Sigmoid colon (tissue), 6 donors: ENCODE measurements at regions not wholly inside any gene's neighbourhood (a gene's known extent, or its start where the extent isn't known, plus 50 kb on each side); places are given as distances from the start of the nearest gene placed in this dataset.

Experiments used
- DNase-seq: peaks from one replicate; pipeline ENCODE4 v3.0.0-alpha.2; 2019
- H3K27ac ChIP-seq, 4 donors: fragments of 200-600 bp; sonication (generic); one replicate each; pipeline ENCODE4 v1.5.1; 2016 to 2019; ENCODE audit warnings: mild to moderate bottlenecking in 1 of 4
- H3K27me3 ChIP-seq, 3 donors: fragments of 200-600 bp; sonication (generic); one replicate each; pipeline ENCODE4 v1.5.1; 2019; ENCODE audit warnings: mild to moderate bottlenecking in 1 of 3
- H3K36me3 ChIP-seq, 4 donors: fragments of 200-600 bp; sonication (generic); one replicate each; pipeline ENCODE4 v1.5.1; 2016 to 2019
- H3K4me1 ChIP-seq, 4 donors: fragments of 200-600 bp; sonication (generic); one replicate each; pipeline ENCODE4 v1.5.1; 2017 to 2019
- H3K4me3 ChIP-seq, 4 donors: fragments of 200-600 bp; sonication (generic); one replicate each; pipeline ENCODE4 v1.5.1; 2017 to 2019; ENCODE audit warnings: mild to moderate bottlenecking in 2 of 4, moderate library complexity in 1 of 4
- H3K9me3 ChIP-seq, 4 donors: fragments of 200-600 bp in 3 of 4; sonication (generic) in 3 of 4; one replicate each; pipeline versions ENCODE4 v1.5.1 to v1.6.1; 2013 to 2019
- CTCF ChIP-seq, 4 experiments: fragments of 450-650 bp in 3 of 4; fragments of 200-600 bp in 1 of 4; IDR thresholded peaks; one replicate each; pipeline ENCODE4 v1.5.1; 2016 to 2019; ENCODE audit warnings: antibody characterized with exemption in 4 of 4, mild to moderate bottlenecking in 3 of 4, moderate library complexity in 2 of 4
- EP300 ChIP-seq, 4 donors: sonication (generic); formaldehyde crosslinking; IDR thresholded peaks; one replicate each; pipeline ENCODE4 v1.6.1; 2017; ENCODE audit warnings: antibody characterized with exemption in 4 of 4
- POLR2A ChIP-seq, 2 donors: fragments of 450-650 bp; IDR thresholded peaks; one replicate each; pipeline ENCODE4 v1.6.1; 2016; ENCODE audit warnings: antibody characterized with exemption in 2 of 2, mild to moderate bottlenecking in 2 of 2, moderate library complexity in 2 of 2
- POLR2AphosphoS5 ChIP-seq, 4 donors: sonication (generic); formaldehyde crosslinking; IDR thresholded peaks; one replicate each; pipeline ENCODE4 v1.6.1; 2017; ENCODE audit warnings: antibody characterized with exemption in 4 of 4
- WGBS, 2 donors: extraction: QIAGEN DNeasy Blood & Tissue Kit; methylation state at CpG; one replicate each; pipeline ENCODE4 v1.1.7; 2013; 5-methylcytosine and 5-hydroxymethylcytosine counted together
- intact Hi-C: fragments of 100-400 bp; cut with DNase I; formaldehyde crosslinking; loops from one replicate; pipeline ENCODE4 v1.15.1; 2023
- donor health status: healthy with polysubstance abuse.
- donor health status: healthy.

GRCh38 chr5:56540266-56540665 lies 275.1 kb upstream of the MAP3K1 start:
- H3K27me3 ChIP-seq, result no peaks in the 10 kb centered on the region
- H3K4me1 ChIP-seq, result no peaks in the 10 kb centered on the region
- no peaks in the 10 kb centered on the region for H3K36me3 ChIP-seq
- no peak overlapping the region for H3K4me3 ChIP-seq
- no peaks in the 10 kb centered on the region for H3K9me3 ChIP-seq
- intact Hi-C loops, result no loop called here
- H3K27ac ChIP-seq, result no peak overlapping the region
- no peak for DNase-seq
- TF ChIP-seq EP300 (IDR thresholded peaks at IDR 0.05) (no peak), CTCF (IDR thresholded peaks at IDR 0.05) (no peak), POLR2AphosphoS5 (IDR thresholded peaks at IDR 0.05) (no peak), POLR2A (IDR thresholded peaks at IDR 0.05) (no peak)
- 80 to 88% methylated on average over 4 of the region's 4 CpGs for WGBS, 2 donors

GRCh38 chr5:56538580-56538979 lies 276.8 kb upstream of the MAP3K1 start:
- Histone ChIP-seq H3K27me3 (no peaks in the 10 kb centered on the region), H3K4me3 (no peak overlapping the region), H3K36me3 (no peaks in the 10 kb centered on the region), H3K4me1 (no peaks in the 10 kb centered on the region), H3K27ac (no peak overlapping the region), H3K9me3 (no peaks in the 10 kb centered on the region)
- 95 to 99% methylated on average over 6 of the region's 6 CpGs for WGBS, 2 donors
- DNase-seq, result no peak
- intact Hi-C loops, result no loop called here
- TF ChIP-seq POLR2A (IDR thresholded peaks at IDR 0.05), result no peak
- TF ChIP-seq EP300 (IDR thresholded peaks at IDR 0.05), result no peak
- TF ChIP-seq POLR2AphosphoS5 (IDR thresholded peaks at IDR 0.05), result no peak
- no peak for TF ChIP-seq CTCF (IDR thresholded peaks at IDR 0.05)

DNA sequence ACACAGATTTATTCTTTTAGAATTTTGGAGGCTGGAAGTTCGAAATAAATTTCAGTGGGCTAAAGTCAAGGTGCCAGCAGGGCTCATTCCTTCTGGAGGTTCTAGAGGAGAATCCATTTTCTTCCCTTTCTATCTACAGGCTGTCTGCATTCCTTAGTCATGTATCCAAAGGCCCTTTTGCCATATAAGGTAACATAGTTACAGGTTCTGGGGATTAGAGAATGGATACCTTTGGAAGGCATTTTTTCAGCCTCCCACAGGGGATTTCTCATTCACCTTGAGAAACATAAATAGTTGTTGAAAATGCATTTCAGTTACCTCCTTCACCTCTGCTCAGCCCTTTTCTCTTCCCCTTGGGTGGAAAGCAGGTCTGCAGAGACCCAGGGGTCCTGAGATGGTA lies 280.0 kb upstream of the MAP3K1 start:
- Histone ChIP-seq H3K36me3 (no peaks in the 10 kb centered on the region), H3K4me3 (no peak overlapping the region), H3K27me3 (no peaks in the 10 kb centered on the region), H3K4me1 (no peaks in the 10 kb centered on the region), H3K27ac (no peak overlapping the region), H3K9me3 (no peaks in the 10 kb centered on the region)
- TF ChIP-seq CTCF (IDR thresholded peaks at IDR 0.05) (no peak), EP300 (IDR thresholded peaks at IDR 0.05) (no peak), POLR2AphosphoS5 (IDR thresholded peaks at IDR 0.05) (no peak), POLR2A (IDR thresholded peaks at IDR 0.05) (no peak)
- intact Hi-C loops, result no loop called here
- DNase-seq, result no peak
- 82 to 88% methylated on average over 1 of the region's 1 CpG for WGBS, 2 donors

- Histone ChIP-seq H3K4me1 (no peaks in the 10 kb centered on the region), H3K9me3 (no peaks in the 10 kb centered on the region), H3K27me3 (no peaks in the 10 kb centered on the region), H3K4me3 (no peak overlapping the region), H3K36me3 (no peaks in the 10 kb centered on the region), H3K27ac (no peak overlapping the region)
- TF ChIP-seq EP300 (IDR thresholded peaks at IDR 0.05) (no peak), POLR2AphosphoS5 (IDR thresholded peaks at IDR 0.05) (no peak), POLR2A (IDR thresholded peaks at IDR 0.05) (no peak), CTCF (IDR thresholded peaks at IDR 0.05) (no peak)
- intact Hi-C loops, result no loop called here
- DNase-seq, result no peak
- WGBS, 2 donors, result 44 to 76% methylated on average over 6 of the region's 6 CpGs
Observed at GRCh38 chr5:56534102-56534829, 281.1 kb upstream of the MAP3K1 start.

GRCh38 chr5:56532466-56532865 lies 282.9 kb upstream of the MAP3K1 start:
- H3K27ac ChIP-seq, result no peak overlapping the region
- 47 to 68% methylated on average over 3 of the region's 3 CpGs for WGBS, 2 donors
- DNase-seq, result no peak
- TF ChIP-seq POLR2A (IDR thresholded peaks at IDR 0.05) (no peak), POLR2AphosphoS5 (IDR thresholded peaks at IDR 0.05) (peak in 1 of 4 donors; percentile 30)
- H3K36me3 ChIP-seq, result no peaks in the 10 kb centered on the region
- H3K27me3 ChIP-seq, result no peaks in the 10 kb centered on the region
- no peaks in the 10 kb centered on the region for H3K4me1 ChIP-seq
- no peaks in the 10 kb centered on the region for H3K9me3 ChIP-seq
- intact Hi-C loops, result no loop called here
- no peak overlapping the region for H3K4me3 ChIP-seq
